Mucosa of descending colon (tissue), 3 donors: ENCODE measurements at regions not wholly inside any gene's neighbourhood (a gene's known extent, or its start where the extent isn't known, plus 50 kb on each side); places are given as distances from the start of the nearest gene placed in this dataset.

Experiments used
- ATAC-seq: fragments of 200-7000 bp; cut with Tn5 transposase; one replicate; pipeline ENCODE4 v1.9.1; 2020; ENCODE audit warnings: mild to moderate bottlenecking, moderate library complexity
- DNase-seq, 3 donors: peaks; one replicate each; pipeline ENCODE4 v3.0.0-alpha.2; 2020
- H3K36me3 ChIP-seq: fragments of 200-600 bp; one replicate; pipeline ENCODE4 v1.8.0; 2021; ENCODE audit warnings: low read depth, mild to moderate bottlenecking
- H3K4me1 ChIP-seq: fragments of 200-600 bp; one replicate; pipeline ENCODE4 v1.8.0; 2021; ENCODE audit warnings: low read depth, mild to moderate bottlenecking
- H3K4me3 ChIP-seq: fragments of 200-600 bp; one replicate; pipeline ENCODE4 v1.8.0; 2021; ENCODE audit warnings: mild to moderate bottlenecking
- H3K9me3 ChIP-seq: fragments of 200-600 bp; one replicate; pipeline ENCODE4 v1.8.0; 2021; ENCODE audit warnings: mild to moderate bottlenecking
- CTCF ChIP-seq: fragments of 200-600 bp; IDR thresholded peaks from one replicate; pipeline ENCODE4 v1.8.0; 2022; ENCODE audit warnings: antibody characterized with exemption, mild to moderate bottlenecking
- intact Hi-C, 2 donors: fragments of 100-400 bp; cut with DNase I in 1 of 2; cut with micrococcal nuclease in 1 of 2; formaldehyde crosslinking; loops; one replicate each; pipeline versions ENCODE4 v1.11.0 to v1.11.1; 2022; cut with DNase I, micrococcal nuclease
- donor health status: DM: no; HTN: no; CAD: no; lungs with moderate emphysema.
- donor health status: DM: no; HTN: no; CAD: no.
- donor health status: DM: no; HTN: yes; CAD: no.

- no peak for ATAC-seq
- intact Hi-C loops, result no loop called here
These were observed 119.3 kb upstream of the PTPN1 start for GRCh38 chr20:50390685-50391443.

GRCh38 chr20:50391444-50392137, 118.6 kb upstream of the PTPN1 start:
- ATAC-seq, result no peak
- intact Hi-C loops, result no loop called here
- H3K4me1 ChIP-seq, result peaks cover 19% of the 10 kb centered on the region
- no peaks in the 10 kb centered on the region for H3K36me3 ChIP-seq
- peak in 1 of 3 donors; percentile 46 for DNase-seq
- H3K9me3 ChIP-seq, result no peaks in the 10 kb centered on the region
- no peak overlapping the region for H3K4me3 ChIP-seq
- TF ChIP-seq CTCF, result no peak

More at GRCh38 chr20:50390685-50391443, 119.3 kb upstream of the PTPN1 start:
- Histone ChIP-seq H3K4me1 (peaks cover 19% of the 10 kb centered on the region), H3K36me3 (no peaks in the 10 kb centered on the region), H3K4me3 (no peak overlapping the region), H3K9me3 (no peaks in the 10 kb centered on the region)
- no peak for DNase-seq
- TF ChIP-seq CTCF, result no peak

- Histone ChIP-seq H3K36me3 (no peaks in the 10 kb centered on the region), H3K4me3 (no peak overlapping the region), H3K9me3 (no peaks in the 10 kb centered on the region), H3K4me1 (peaks cover 19% of the 10 kb centered on the region)
- peak in 1 of 3 donors; percentile 40 for DNase-seq
- intact Hi-C loops, result no loop called here
- no peak for TF ChIP-seq CTCF
- ATAC-seq, result no peak
These were observed 117.9 kb upstream of the PTPN1 start for GRCh38 chr20:50392138-50392866.

DNA sequence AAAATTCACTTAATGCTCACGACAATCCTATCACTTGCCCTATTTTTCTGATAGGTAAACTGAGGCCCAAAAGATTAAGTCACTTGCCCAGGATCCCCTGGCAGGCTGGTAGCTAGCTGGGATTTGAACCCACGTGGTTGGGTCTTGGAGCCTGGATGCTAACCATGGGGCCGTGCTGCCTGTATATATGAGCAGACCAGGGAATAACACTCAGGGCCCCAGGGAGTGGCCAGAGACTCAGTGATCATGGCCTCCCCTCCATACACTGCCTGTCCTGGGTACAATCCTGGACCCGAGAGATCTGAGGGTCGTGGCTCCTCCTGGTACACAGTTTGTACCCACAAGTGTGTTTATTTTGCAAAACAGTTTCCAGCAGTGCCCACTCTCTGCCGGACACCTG, 116.9 kb upstream of the PTPN1 start:
- ATAC-seq, result no peak
- no peak overlapping the region for H3K4me3 ChIP-seq
- H3K4me1 ChIP-seq, result peaks cover 19% of the 10 kb centered on the region
- peak in 1 of 3 donors; percentile 24 for DNase-seq
- intact Hi-C loops, result no loop called here
- H3K36me3 ChIP-seq, result no peaks in the 10 kb centered on the region
- no peaks in the 10 kb centered on the region for H3K9me3 ChIP-seq
- TF ChIP-seq CTCF, result no peak

DNA sequence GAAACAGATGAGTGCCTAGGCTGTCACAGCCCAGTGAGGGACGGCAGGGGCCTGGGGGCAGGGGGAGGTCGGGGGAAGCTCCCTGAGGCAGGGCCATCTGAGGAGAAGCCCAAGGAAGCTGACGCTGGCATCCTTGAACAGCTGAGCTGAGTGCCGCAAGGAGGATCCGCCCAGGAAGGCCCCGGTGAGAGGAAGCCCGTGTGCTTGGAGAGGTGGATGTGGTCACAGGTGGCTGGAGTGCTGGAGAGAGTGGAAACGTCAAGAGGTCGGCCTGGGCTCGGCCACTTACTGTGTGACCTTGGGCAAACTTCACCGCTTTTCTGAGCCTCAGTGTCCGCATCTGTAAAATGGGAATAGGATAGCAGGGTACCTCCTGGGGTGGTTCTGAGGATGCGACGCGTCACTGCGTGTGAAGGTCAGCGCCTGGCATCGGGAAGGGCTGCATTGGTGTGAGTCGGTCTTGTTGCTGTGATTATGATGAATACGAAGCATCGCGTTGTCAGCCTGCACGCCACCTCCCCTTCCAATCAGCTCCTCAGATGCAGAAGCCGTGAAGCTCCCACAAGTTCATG, 116.1 kb upstream of the PTPN1 start:
- DNase-seq, result no peak
- no peaks in the 10 kb centered on the region for H3K36me3 ChIP-seq
- no peak for ATAC-seq
- no peaks in the 10 kb centered on the region for H3K9me3 ChIP-seq
- H3K4me1 ChIP-seq, result peaks cover 17% of the 10 kb centered on the region
- no peak for TF ChIP-seq CTCF
- intact Hi-C loops, result no loop called here
- H3K4me3 ChIP-seq, result no peak overlapping the region
